Stomach (tissue), 4 donors: ENCODE measurements at regions not wholly inside any gene's neighbourhood (a gene's known extent, or its start where the extent isn't known, plus 50 kb on each side); places are given as distances from the start of the nearest gene placed in this dataset.
"Not testable (repeated sequence)": the region's sequence is repeated elsewhere in the genome, so short reads cannot be mapped to it uniquely, and the experiment has no call there.

Source experiments
- CTCF ChIP-seq, 7 experiments: fragments of 450-650 bp in 4 of 7; fragments of 200-600 bp in 3 of 7; sonication (generic) in 3 of 7; IDR thresholded peaks; one replicate each; pipeline ENCODE4 v1.5.1; 2016 to 2019; ENCODE audit warnings: antibody characterized with exemption in 7 of 7, control low read depth in 2 of 7, mild to moderate bottlenecking in 1 of 7
- EP300 ChIP-seq: sonication (generic); formaldehyde crosslinking; IDR thresholded peaks from one replicate; pipeline ENCODE4 v1.6.1; 2017; ENCODE audit warnings: antibody characterized with exemption
- POLR2A ChIP-seq, 4 donors: fragments of 450-650 bp; IDR thresholded peaks; one replicate each; pipeline ENCODE4 v1.6.1; 2016; ENCODE audit warnings: antibody characterized with exemption in 4 of 4, control low read depth in 2 of 4, mild to moderate bottlenecking in 1 of 4, moderate library complexity in 1 of 4
- POLR2AphosphoS5 ChIP-seq, 3 donors: sonication (generic); formaldehyde crosslinking; IDR thresholded peaks; one replicate each; pipeline ENCODE4 v1.6.1; 2016; ENCODE audit warnings: antibody characterized with exemption in 3 of 3

GRCh38 chr21:10328646-10329045, 192.7 kb upstream of the TPTE start:
- not testable (repeated sequence) for TF ChIP-seq CTCF (IDR thresholded peaks at IDR 0.05); POLR2AphosphoS5 (IDR thresholded peaks at IDR 0.05); POLR2A (IDR thresholded peaks at IDR 0.05); EP300
